DMS79 treated with DMSO at 0.1 percent for 48 hours (cell line): ENCODE measurements at regions not wholly inside any gene's neighbourhood (a gene's known extent, or its start where the extent isn't known, plus 50 kb on each side); places are given as distances from the start of the nearest gene placed in this dataset.
"Not testable (repeated sequence)": the region's sequence is repeated elsewhere in the genome, so short reads cannot be mapped to it uniquely, and the experiment has no call there.

Source experiments
- DNase-seq: peaks from one replicate; lab custom pipeline; 2025; lab: John Stamatoyannopoulos, UW

DNA sequence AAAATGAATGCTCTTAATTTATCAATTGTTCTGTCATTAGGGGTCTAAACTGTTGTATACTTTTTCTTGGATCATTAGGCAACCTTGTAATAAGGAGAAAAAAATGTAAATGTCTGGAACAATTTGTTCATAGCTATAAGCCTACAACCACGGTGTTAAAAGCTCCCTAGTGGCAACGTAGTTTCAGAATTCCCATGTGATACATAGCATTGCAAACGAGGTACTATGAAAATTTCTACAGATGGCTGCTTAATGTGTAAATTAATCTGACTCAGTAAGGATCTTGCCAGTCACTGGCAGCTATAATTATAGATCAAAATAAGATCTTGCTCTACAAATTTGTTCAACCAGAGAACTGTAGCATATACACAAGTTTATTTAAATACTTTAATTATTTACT lies 304.1 kb upstream of the ADGRL4 start:
- DNase-seq = no peak

DNA sequence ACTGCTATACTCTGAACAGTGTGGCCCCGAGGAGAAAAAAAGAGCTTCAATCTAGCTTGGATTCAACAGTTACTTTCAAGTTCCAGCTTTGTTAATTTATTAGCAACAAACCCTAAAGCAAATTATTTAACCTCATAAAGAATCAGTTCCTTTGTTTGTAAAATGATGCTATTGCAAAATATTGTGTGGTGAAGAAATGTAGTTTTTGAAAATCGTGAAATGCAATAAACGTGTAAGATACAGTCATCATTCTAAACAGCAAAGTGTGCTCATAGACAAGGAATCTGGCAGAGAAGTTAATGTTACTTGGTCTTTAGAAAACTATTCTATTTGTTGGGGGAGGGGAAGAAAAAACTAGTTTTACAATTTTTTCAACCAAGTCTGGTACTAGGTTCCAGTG lies 297.6 kb upstream of the ADGRL4 start:
- DNase-seq = no peak

DNA sequence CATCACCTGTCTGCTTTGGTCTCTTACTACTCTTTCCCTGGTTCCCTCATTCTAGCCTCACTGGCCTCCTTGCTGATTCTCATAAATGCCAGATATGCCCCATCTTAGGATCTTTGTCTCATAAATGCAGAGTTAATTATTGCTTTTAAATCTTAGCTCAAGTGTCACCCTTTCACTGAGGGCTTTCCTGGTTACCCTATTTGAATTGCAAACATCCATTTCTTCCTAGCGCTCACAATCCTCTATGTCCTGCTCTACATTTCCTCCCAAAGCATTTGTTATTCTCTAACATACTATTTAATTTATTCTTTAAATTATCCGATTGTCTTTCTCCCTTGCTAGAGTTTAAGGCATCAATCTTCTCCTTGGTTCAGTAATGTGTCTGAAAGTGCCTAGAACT lies 296.5 kb upstream of the ADGRL4 start:
- DNase-seq = no peak

DNA sequence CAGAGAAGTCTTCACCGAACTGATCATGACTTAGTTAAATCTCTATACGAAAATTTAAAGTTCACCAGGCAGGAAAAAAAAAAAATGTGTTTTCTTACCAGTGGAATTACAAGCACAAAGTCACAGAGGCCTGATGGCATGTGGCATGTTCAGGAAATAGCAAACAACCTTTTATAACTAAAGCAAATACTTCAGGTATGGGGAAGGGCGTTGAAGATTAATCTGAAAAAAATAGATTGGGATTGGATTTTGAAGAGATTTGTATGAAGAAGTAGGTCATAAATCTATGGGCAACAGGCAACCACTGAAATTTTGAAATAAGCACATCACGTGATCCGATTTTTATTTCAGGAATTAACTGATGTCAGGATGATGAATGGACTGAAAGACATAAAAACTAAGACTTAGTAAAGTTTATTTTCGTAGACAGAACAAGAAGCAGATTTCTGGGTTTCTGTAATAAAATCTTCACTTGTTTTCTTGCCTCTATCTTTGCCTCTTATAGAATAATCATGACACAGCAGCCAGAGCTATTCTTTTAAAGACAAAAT lies 295.9 kb upstream of the ADGRL4 start:
- DNase-seq = no peak

DNA sequence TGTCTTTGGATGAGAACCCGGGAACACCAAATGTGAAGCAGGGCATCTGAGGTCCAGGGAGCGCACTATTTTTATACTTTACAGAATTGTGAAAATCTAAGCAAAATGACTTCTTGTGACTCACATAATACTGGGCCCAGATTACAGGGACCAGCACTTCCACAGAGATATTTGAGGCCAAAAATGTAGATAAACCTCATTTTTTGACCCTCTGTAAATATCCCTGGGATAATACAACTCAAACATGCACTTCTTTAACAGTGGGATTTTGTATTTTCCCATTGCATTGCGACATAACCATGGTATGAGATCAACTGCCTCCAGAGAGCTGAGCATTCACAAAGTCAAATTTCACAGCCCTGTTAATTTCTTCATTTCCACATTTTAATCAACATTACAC lies 289.4 kb upstream of the ADGRL4 start:
- no peak for DNase-seq

DNA sequence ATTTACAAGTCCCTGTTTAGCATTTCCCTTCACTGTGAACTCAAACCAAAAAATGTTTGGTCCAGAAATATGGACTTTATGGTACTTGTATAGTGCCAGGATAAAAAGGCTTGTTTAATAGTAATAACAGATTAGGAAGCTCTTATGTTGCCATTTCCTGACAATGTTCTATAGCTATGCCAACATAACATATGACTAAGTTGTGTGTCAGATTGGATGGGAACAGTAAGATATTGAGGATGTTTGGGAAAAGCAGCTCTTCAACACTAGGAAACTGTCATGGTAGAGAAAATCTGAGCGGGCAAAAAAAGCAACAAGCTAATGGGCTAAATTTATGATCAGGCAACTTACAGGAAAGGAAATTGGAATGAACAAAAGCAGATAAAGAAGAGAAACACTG lies 287.1 kb upstream of the ADGRL4 start:
- no peak for DNase-seq

DNA sequence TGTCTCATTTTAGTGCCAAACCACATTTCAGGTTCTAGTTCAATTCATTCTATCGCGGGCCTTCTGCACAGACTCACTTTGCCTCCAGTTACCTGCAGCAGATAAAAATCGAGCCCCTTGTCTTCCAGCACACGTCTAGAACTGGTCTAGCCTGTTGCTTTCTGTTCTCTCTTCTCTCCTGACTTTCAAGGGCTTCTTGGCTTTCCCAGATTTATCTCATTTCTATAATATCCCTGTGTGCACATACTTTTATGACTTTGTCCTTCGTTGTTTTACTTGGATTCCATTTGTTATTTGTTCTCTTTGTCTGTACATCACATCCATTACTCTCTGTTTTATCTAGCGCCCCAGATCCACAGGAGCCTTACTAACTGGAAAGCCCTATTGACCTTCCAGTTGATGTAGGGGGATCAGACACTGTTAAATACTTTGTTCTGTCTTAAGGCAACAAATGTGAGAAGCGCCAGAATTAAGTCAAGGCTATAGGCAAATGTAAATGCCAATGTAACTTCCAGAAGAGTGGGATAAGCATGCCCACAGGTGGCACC lies 284.5 kb upstream of the ADGRL4 start:
- no peak for DNase-seq

DNA sequence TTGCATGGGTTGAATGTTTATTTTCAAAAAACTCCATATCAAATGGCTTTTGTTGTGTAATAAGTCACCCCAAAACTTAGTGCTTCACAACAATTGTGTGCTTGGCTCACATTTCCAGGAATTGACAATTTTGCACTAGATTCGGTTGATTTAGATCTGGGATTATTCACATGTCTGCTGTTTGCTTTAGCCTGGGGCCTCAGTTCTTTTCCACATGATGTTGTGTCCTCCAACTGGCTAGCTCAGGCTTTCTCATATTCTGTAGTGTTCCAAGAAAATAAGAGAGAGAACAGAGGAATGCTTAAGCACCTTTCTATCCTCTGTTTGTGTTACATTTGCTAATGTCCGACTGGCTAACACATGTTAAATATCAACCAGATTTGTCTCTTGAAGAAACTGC lies 281.5 kb upstream of the ADGRL4 start:
- no peak for DNase-seq

DNA sequence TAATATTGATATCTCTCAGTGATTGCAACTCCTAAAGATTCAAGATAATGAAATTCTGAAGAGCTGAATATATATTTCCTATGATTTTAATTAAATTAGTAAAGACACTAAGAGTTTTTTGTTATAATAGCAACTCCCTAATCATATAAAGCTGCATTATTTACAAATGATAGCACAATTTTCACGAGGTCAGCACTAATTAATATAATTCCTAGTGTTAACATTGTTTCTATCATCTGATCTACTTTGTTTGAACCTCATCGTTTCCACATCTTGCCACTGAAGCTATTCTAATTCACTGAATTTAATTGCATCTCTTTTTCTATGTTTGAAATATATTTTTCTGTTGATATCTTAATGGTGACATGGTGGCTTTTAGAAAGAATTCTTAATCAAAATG lies 279.1 kb upstream of the ADGRL4 start:
- no peak for DNase-seq

DNA sequence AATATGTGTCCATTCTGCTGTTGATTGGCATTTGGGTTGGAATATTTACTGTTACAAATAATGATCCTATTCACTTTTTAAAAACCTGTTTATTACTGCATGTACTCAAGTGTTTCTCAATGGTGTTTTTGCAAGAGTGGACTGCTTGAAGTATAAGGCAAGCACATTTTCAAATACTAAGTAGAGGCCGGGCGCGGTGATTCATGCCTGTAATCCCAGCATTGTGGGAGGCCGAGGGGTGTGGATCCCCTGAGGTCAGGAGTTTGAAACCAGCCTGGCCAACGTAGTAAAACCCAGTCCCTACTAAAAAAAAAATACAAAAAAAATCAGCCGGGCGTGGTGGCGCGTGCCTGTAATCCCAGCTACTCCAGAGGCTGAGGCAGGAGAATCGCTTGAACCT lies 276.9 kb upstream of the ADGRL4 start:
- DNase-seq = no peak

DNA sequence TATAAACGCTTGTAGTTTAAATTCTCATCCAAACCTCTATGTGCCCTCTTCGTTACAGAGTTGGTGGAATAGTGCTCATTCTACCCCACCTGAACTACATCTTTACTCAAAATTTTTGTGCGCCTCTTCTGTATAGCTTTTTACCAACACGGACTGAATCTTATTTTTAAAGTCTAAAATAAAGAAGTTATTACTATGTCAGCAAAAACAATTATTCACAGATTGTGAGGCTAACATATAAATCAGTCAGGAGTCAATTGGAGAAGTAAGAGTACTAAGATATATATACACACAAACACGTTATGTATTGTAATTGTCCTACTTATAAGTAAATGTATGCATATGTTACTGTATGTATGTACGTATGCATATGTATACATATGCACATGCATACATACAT lies 274.9 kb upstream of the ADGRL4 start:
- no peak for DNase-seq

DNA sequence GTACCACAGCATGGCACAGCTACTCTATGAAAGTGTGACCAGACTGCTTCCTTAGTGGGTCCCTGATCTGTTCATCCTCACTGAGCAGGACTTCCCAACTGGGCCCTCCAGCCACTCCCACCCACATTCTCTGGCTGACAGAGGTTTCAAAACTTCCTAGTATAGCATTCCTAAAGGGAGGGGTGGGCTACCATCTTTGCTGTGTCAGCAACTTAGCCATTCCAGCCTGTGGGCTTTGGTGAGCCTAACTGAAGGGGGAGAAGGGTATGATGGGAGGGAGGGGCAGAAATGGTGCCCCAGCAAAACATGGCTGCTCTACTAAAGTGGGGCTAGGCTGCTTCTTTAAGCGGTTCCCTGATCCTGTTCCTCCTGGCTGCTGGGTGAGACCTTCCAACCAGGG lies 265.2 kb upstream of the ADGRL4 start:
- DNase-seq = no peak

DNA sequence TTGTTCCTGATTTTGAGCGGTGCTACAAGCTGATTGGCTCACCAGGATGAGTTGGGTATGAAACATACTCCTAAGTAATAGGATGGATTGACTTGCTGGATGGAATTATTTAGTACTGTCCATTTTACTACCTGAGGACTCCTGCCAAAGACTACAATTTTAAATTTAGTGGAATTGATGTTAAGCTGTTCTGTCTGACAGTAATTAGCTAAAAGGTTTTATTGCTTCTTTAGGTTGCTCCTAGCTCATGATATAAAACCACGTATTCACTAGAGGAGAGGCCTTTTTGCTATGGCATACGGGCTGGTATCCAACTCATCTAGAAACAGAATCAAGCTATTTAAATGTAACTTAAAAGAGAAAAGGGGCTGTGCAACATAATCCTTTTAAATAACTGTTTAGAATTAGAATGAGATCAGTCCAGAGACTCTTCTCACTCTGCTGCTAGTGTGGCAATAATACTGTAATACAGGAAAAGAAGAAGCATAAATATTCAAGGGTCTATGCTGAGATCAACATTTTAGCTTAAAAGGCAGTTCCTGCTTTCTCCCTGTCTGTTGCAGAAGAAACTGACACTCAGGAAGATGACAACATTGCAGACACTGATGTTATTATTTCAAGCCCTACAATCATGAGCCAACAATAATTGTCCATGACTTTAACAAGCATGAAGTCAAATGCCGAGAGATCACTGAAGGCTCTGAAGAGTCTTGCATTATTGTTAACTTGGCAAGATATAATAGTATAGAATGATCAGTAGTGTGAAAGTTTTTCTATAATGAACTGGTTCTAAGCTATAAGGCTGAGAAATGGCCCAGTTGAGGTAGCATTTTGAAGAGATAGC lies 258.7 kb upstream of the ADGRL4 start:
- DNase-seq = no peak

DNA sequence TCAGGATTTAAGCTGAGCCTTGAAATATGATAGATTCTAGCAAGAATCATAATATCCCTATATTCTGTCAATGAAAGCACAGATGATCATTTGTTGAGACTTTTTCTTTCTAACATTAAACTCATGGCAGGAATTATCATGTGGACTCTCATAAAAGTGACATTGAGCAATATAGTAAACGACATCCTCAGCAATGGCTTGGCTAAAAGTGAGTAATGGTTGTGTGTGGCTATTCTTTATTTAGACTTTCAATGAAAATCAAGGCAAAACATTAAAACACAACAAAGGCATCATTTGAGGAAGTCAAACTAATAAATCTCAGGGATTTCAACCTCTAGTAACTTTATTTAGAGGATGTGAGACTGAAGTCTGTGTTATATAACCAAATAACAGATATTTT lies 257.8 kb upstream of the ADGRL4 start:
- no peak for DNase-seq

DNA sequence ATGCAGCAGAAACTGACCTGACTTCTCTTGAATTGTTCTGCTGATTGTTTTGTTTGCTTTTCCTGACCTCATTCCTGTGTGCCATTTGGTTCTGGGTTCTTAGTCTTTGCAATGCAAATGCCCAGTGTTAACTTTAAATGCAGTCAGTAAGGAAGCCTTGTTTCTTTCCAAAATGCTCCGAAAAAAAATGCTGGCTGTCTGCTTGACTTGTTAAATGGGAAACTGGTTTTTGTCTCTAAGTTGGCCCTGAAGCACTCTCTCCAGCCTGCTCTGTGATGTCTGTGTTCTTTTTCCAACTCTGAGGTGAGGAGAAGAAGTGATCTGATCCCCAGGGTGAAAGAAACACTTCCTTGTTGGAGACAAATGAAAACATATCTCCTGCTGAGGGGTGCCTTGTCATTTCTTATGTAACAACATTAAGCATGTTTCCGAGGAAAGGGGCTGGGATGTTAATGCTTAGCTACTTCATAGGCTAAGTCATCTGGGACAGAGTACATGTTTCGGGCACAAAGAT lies 256.3 kb upstream of the ADGRL4 start:
- no peak for DNase-seq

DNA sequence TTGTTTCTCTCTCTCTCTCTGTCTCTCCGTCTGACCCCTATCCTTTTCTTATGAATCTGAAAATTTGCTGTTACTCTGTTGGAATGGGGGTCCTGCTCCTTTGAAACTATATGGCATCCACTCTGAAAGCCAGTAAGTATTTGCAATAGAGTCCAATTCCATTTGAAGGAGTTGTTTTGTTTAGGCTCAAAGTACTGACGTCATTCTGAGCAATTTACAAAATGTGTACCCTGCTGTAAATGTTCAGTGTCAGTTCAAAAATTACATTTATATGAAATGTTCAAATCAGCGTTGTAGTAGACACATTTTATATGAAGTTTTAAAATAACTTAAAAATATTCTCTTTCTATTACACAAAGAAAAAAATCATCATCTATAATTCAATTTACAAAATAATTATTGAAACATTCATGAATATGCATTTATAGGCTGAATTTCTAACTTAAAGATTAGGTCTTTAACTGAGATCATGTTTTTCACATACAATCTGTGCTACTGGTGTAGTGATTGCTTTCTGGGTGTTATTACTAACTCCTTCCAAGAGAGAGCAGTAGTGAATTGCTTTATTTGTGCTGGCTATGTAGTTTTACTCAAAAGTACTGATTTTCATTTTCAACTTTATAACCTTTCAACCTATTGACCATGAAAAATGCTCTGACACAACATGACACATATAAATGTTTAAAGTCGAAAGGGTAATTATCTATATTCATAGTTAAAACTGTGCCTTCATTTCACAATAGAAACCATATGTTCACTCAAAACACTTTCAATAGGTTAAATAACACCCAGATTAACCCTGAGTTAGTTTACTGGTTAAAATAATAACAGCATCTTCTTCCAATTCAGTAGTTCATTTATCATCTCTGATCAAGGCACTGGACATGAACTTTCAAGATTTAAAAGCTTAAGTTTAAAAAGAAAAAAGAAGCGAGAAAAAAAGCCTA lies 253.1 kb upstream of the ADGRL4 start:
- DNase-seq = no peak

DNA sequence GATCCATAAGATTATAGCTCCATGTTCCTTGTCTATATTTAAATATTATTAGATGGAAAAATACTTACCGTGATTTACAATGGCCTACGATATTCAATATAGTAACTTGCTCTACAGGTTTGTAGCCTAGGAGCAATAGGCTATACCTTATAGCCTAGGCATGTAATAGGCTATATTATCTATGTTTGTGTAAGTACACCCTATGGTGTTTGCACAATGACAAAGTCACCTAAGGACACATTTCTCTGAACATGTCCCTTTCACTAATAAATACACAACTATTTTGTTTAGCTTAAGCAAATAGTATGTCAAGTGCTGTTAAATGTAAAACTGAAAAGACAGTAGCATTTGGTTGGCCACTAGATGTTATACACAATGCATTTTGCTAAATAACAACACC lies 248.9 kb upstream of the ADGRL4 start:
- no peak for DNase-seq

DNA sequence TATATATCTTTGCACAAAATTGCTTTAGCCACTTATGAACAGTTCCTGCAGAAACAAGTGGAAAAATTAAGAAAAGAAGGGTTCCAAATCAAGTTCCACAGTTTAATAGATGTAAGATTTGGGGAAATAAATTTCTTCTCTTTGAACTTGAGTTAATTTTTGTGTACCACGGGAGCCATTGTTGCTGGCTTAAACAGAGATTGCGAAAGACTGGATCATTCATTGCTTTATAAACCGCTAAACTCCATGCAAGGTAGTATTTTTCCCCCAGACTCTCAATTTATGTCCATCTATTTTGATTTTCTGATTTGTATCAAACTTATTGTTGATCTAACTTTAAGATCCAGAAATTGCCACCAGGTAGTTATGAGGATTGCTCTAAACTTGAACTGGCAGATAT lies 246.1 kb upstream of the ADGRL4 start:
- no peak for DNase-seq

DNA sequence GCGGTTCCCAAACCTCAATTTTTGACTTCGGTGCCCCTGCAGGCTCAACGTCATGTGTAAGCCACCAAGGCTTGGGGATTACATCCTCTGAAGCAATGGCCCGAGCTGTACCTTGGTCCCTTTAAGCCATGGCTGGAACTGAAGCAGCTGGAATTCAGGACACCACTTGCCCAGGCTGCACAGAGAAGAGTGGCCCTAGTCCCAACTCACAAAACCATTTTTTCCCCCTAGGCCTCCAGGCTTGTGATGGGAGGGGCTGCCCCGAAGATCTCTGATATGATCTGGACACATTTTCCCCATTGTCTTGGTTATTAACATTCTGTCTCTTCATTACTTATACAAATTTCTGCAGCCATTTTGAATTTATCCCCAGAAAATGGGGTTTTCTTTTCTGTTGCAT lies 233.3 kb upstream of the ADGRL4 start:
- no peak for DNase-seq

DNA sequence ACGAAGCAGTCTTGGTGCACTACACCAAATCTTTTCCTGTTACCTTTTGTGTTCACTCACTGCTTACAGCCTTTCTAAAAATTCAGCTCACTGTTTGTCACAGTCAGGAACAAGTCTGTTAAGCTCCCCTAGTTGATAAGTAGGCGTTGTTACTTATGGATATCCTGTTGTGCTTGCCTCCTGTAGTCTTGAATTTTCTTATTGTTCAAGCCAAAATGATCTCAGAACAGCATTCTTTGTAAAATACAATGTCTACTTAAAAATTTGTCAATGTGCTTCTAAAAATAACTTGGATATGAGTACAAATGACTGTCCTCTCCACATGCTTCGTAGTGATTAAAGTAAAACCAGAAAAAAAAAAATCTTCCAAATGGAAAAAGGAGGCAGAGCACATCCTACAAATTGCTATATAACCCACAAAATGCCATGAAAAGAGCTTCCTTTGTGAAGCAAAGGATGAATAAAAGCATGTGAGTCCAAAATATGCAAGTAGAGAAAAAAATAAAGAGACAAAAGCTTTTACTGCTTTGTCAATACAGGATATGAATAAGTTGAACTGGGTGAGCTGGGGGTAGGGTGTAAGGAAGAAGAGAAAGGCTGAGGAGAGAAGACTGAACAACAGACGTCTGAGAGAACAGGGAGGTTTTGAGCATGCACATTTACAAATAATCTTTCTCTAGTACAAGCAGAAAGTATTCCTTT lies 228.9 kb upstream of the ADGRL4 start:
- no peak for DNase-seq

DNA sequence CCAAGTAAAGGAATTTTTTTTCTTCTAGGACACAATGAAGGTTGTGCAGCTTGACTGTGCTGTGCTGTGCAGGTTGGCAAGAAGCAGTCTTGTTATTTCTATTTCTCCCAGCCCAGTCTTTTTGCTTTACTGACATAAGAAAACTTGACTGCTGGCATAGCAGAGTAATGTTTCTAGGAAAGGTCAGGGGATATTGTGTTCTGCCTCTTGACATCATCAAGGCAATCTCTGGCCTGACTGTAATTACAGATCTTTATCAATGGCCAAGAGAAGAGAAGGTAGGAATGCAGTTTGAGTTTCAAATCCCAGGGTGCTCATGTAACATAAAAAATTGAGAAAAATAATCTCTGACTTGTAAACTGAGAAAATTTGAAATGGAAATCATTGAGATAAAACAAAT lies 226.3 kb upstream of the ADGRL4 start:
- no peak for DNase-seq

DNA sequence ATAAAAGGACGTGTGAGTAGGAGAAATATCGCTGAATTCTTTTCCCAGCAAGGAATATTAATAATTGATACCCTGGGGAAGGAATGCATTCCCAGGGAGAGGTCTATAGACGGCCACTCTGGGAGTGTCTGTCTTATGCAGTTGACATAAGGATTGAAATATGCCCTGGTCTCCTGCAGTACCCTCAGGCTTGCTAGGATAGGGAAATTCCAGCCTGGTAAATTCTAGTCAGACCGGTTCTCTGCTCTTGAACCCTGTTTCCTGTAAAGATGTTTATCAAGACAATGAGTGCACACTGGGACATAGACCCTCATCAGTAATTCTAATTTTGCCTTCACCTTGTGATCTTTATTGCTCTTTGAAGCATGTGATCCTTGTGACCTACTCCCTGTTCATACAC lies 224.2 kb upstream of the ADGRL4 start:
- DNase-seq = not testable (repeated sequence)
